Chondrocyte (in vitro differentiated cells): ENCODE measurements at regions not wholly inside any gene's neighbourhood (a gene's known extent, or its start where the extent isn't known, plus 50 kb on each side); places are given as distances from the start of the nearest gene placed in this dataset.

ENCODE experiments used
- DNase-seq: peaks from one replicate; pipeline ENCODE4 v3.0.0; 2021; ENCODE audit warnings: mixed read lengths, low spot score
- H3K27ac Mint-ChIP-seq: one replicate; pipeline ENCODE4 v1.8.0; 2021; ENCODE audit warnings: mild to moderate bottlenecking, moderate library complexity, mixed read lengths; ENCODE audit not compliant: unreplicated experiment
- H3K27me3 Mint-ChIP-seq: 2 replicates; pipeline ENCODE4 v1.8.0; 2021; ENCODE audit warnings: low read depth, mixed read lengths
- H3K36me3 Mint-ChIP-seq: 2 replicates; pipeline ENCODE4 v1.8.0; 2021; ENCODE audit warnings: low read depth, mixed read lengths
- H3K4me1 Mint-ChIP-seq: 2 replicates; pipeline ENCODE4 v1.8.0; 2021; ENCODE audit warnings: low read depth, mild to moderate bottlenecking, mixed read lengths
- H3K4me3 Mint-ChIP-seq: one replicate; pipeline ENCODE4 v1.8.0; 2021; ENCODE audit warnings: mild to moderate bottlenecking, moderate library complexity, mixed read lengths; ENCODE audit not compliant: unreplicated experiment
- H3K9me3 Mint-ChIP-seq: 2 replicates; pipeline ENCODE4 v1.8.0; 2021; ENCODE audit warnings: low read depth, mixed read lengths
- TF ChIP-seq, protein P1 (sequence below): fragments of 200-600 bp; sonication (generic); IDR thresholded peaks from 2 replicates; pipeline ENCODE4 v1.5.0; 2021; ENCODE audit warnings: antibody characterized with exemption, mild to moderate bottlenecking, moderate library complexity

DNA sequence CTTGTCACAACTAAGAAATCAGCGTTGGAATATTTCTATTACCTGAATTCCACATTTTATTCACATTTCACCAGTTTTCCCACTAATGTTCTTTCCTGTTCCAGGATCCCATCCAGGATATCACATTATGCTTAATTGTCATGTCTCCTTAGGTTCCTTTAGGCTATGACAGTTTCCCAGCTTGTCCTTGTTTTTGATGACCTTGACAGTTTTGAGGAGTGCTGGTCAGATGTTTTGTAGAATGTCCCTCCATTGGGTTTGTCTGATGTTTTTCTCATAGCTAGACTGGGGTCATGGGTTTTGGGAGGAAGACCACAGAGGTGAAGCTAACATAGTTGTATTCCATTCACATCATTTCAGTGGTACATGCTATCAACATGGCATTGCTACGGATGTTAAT is 80.8 kb upstream of the HEPHL1 start:
- Mint-ChIP-seq H3K9me3 (no peaks in the 10 kb centered on the region), H3K27ac (no peak overlapping the region), H3K4me1 (no peaks in the 10 kb centered on the region), H3K36me3 (no peaks in the 10 kb centered on the region), H3K27me3 (peaks cover 52% of the 10 kb centered on the region), H3K4me3 (no peak overlapping the region)
- no peak for DNase-seq
- TF ChIP-seq, protein P1, sequence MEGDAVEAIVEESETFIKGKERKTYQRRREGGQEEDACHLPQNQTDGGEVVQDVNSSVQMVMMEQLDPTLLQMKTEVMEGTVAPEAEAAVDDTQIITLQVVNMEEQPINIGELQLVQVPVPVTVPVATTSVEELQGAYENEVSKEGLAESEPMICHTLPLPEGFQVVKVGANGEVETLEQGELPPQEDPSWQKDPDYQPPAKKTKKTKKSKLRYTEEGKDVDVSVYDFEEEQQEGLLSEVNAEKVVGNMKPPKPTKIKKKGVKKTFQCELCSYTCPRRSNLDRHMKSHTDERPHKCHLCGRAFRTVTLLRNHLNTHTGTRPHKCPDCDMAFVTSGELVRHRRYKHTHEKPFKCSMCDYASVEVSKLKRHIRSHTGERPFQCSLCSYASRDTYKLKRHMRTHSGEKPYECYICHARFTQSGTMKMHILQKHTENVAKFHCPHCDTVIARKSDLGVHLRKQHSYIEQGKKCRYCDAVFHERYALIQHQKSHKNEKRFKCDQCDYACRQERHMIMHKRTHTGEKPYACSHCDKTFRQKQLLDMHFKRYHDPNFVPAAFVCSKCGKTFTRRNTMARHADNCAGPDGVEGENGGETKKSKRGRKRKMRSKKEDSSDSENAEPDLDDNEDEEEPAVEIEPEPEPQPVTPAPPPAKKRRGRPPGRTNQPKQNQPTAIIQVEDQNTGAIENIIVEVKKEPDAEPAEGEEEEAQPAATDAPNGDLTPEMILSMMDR, result no peak

DNA sequence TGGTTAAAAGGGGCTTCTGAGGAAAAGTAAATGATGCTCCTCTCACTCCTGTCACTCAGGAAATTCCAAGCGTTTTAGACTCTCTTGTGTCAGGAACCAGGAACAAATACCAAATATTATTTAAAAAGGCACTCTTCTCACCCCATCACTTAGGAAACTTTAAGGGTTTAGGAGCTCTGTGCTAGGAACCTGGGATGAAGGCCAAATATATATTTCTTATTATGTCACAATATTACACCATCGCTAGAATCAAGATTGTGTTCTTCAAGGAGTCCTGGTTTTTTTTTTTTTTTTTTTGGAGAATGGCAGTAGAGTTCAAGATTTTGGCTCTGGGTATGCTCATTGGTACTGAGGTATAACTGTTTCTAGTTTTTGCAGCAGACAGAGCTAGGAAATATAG is 79.0 kb upstream of the HEPHL1 start:
- TF ChIP-seq, protein P1, result no peak
- Mint-ChIP-seq H3K4me3 (no peak overlapping the region), H3K27ac (no peak overlapping the region), H3K9me3 (no peaks in the 10 kb centered on the region), H3K36me3 (no peaks in the 10 kb centered on the region), H3K27me3 (peaks cover 45% of the 10 kb centered on the region), H3K4me1 (no peaks in the 10 kb centered on the region)
- no peak for DNase-seq

DNA sequence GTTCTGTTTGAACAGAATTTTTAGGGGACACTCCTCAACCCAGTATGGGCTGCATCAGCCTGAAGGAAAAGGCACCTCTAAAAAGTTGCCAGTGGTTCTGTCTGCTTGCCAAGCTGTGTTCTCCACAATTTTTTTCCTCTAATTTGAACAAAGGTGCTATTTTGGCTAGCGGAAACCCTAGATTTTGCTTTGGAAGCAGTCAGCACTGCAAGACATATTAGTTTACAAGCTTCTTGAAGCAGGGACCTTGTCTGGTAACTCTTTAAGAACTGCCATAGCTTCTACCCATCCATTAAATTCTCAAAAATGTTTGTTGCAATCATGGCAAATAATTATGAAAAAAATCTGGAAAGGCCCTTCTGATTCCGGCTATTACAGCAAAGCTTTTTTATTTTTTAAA is 75.6 kb upstream of the HEPHL1 start:
- DNase-seq, result no peak
- Mint-ChIP-seq H3K4me1 (peaks cover 6% of the 10 kb centered on the region), H3K27me3 (peaks cover 23% of the 10 kb centered on the region), H3K9me3 (no peaks in the 10 kb centered on the region), H3K27ac (no peak overlapping the region), H3K36me3 (no peaks in the 10 kb centered on the region), H3K4me3 (no peak overlapping the region)
- TF ChIP-seq, protein P1, result no peak

DNA sequence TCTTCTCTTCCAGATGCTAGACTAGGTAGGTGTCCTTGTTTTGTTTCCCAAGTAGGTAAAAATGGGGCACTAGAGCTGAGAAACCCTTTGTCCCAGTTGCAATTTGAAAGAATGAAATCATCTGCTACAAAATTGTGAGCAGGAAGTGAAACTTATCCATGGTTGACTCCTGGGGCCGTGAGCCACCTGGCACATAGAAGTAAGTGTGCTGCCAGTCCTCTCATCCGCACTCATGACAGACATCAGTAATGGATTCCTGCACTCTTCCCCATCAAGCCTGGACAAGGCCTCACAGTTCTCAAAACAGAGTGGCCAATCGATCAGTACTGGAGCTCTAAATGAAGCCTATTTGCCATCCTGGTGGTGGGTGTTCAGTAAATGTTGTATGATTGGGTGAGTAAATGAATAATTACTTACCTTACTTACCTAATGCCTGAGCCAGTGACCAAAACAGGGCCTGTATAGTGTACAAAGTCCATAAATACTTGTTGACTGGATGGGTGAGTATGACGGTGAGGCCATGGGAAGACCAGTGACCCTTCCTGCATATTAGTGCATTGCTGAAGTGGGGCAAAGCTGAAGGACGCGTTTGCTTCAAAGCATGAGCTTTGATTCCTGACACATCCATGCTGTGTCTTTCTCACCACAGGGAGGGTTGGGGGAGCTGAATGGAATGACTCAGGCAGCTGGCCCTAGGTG is 68.9 kb upstream of the HEPHL1 start:
- Mint-ChIP-seq H3K27ac (no peak overlapping the region), H3K27me3 (peaks cover 30% of the 10 kb centered on the region), H3K9me3 (peaks cover 5% of the 10 kb centered on the region), H3K4me3 (no peak overlapping the region), H3K36me3 (peaks cover 2% of the 10 kb centered on the region), H3K4me1 (peaks cover 6% of the 10 kb centered on the region)
- no peak for DNase-seq
- TF ChIP-seq, protein P1, result no peak

DNA sequence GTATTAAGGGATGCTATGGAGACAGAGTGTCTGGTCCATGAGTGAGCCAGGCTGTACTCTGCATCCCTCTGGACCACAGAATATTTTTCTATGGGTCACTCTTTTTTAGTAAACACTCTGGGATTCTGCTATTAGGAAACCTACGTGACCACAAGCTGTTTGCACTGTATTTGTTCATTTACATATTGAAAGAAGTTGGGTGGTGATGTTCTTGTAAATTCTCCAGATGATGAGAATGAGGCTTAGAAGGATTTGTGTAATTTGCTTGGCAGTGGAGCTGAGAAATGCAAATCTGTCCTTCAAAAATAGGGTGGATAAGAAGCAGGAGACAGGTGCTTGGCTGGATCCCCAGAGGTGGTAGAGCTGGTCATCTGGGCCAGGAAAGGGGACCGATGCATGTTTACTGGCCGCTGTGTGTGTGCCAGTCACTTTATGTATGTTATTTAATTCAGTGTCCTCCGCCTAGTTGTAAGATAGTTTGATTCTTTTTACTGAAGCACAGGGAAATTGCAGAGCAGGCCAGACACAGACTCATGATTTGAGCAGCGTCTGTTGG is 63.7 kb upstream of the HEPHL1 start:
- H3K4me3 Mint-ChIP-seq, result no peak overlapping the region
- peaks cover 44% of the 10 kb centered on the region for H3K27me3 Mint-ChIP-seq
- TF ChIP-seq, protein P1, result no peak
- peaks cover 2% of the 10 kb centered on the region for H3K36me3 Mint-ChIP-seq
- peaks cover 9% of the 10 kb centered on the region for H3K4me1 Mint-ChIP-seq
- H3K9me3 Mint-ChIP-seq, result peaks cover 5% of the 10 kb centered on the region
- no peak for DNase-seq
- no peak overlapping the region for H3K27ac Mint-ChIP-seq
